ENCODE measurements at regions not wholly inside any gene's neighbourhood (a gene's known extent, or its start where the extent isn't known, plus 50 kb on each side); places are given as distances from the start of the nearest gene placed in this dataset.

DNA sequence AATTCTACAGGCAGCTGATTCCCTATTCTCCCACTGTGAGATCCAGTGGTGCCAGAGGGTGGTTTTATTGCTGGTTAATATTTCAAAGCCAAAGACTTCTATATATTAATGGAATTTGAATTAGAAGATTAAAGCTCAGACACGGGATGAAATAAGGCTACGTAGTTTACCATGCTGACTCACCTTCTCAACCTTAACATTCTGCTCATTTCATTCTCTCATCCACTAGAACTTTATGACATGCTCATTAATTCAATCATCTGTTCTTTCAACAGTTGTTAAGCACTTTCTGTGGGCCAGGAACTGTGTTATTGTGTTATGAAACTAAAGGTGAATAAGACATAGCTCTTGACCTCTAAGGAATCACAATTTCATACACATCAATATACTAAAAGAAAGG is 456.9 kb upstream of the MAP3K7 start:
- H3K4me1 ChIP-seq: no peaks in the 10 kb centered on the region
- FAIRE-seq (no peak), ATAC-seq (no peak), DNase-seq (ENCODE audit: low read depth in 1 of 2, low spot score in 1 of 2) (no peak)
- H3K4me3 ChIP-seq: no peak overlapping the region
- no peak overlapping the region for H3K4me2 ChIP-seq
- no peak overlapping the region for H3K27ac ChIP-seq
- TF ChIP-seq BHLHE40 (IDR thresholded peaks at IDR 0.05; ENCODE audit: low read depth, low read length) (no peak), JUN (IDR thresholded peaks at IDR 0.05) (no peak), FOSL2 (IDR thresholded peaks at IDR 0.05) (no peak), FOSL2 (CRISPR knock-in tag; IDR thresholded peaks at IDR 0.05) (no peak), ELK1 (IDR thresholded peaks at IDR 0.05; ENCODE audit: low read depth, low read length) (no peak), RAD21 (conservative IDR thresholded peaks at IDR 0.05 in 1 of 2, IDR thresholded peaks at IDR 0.05 in 1 of 2) (no peak), ZNF302 (CRISPR knock-in tag; IDR thresholded peaks at IDR 0.05) (no peak), MYC (IDR thresholded peaks at IDR 0.05; ENCODE audit: borderline replicate concordance, low read length) (no peak), PHF8 (IDR thresholded peaks at IDR 0.05; ENCODE audit: borderline replicate concordance, low read depth) (no peak), NR3C1 (IDR thresholded peaks at IDR 0.05) (no peak)
- CTCF ChIA-PET: no interaction called here
- WGBS (ENCODE audit: missing lambda C conversion rate): 14% methylated on average over 2 of the region's 2 CpGs
- POLR2A ChIA-PET: no interaction called here
- no peaks in the 10 kb centered on the region for H3K9me3 ChIP-seq

DNA sequence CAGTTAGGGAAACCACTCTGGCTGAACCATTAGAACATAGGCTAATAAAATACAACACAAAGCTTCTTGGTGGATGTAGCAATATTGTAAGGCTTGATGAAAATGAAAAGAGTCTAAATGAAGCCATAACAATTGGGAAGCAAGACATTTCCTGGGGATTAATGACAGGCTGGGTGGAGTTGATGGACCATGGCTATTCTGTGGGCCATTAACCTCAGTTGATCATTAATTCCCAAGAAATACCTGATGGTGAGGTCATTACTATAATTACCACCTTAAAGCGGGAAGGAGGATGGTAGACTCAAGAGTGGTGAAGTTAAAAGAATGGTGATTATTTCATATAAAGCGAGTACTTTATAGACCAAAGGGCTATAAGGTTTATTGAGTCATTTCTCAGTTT is 455.8 kb upstream of the MAP3K7 start:
- Histone ChIP-seq H3K27ac (no peak overlapping the region), H3K4me2 (no peak overlapping the region), H3K4me3 (no peak overlapping the region), H3K9me3 (no peaks in the 10 kb centered on the region), H3K4me1 (no peaks in the 10 kb centered on the region)
- no peak for DNase-seq (ENCODE audit: low read depth in 1 of 2, low spot score in 1 of 2)
- FAIRE-seq: no peak
- TF ChIP-seq EHMT2 (IDR thresholded peaks at IDR 0.05; ENCODE audit: low read depth) (no peak), RARB (CRISPR knock-in tag; IDR thresholded peaks at IDR 0.05) (no peak), PBX3 (IDR thresholded peaks at IDR 0.05) (no peak), BCL3 (IDR thresholded peaks at IDR 0.05) (no peak), REST (IDR thresholded peaks at IDR 0.05) (no peak), SMC3 (IDR thresholded peaks at IDR 0.05) (no peak), TFCP2L1 (CRISPR knock-in tag; IDR thresholded peaks at IDR 0.05) (no peak), CEBPB (IDR thresholded peaks at IDR 0.05) (no peak), RAD21 (conservative IDR thresholded peaks at IDR 0.05 in 1 of 2, IDR thresholded peaks at IDR 0.05 in 1 of 2) (no peak), BHLHE40 (IDR thresholded peaks at IDR 0.05; ENCODE audit: low read depth, low read length) (no peak), POLR2AphosphoS2 (conservative IDR thresholded peaks at IDR 0.05; ENCODE audit: low read length) (no peak), KDM1A (IDR thresholded peaks at IDR 0.05; ENCODE audit: low read depth) (no peak), MYC (IDR thresholded peaks at IDR 0.05; ENCODE audit: borderline replicate concordance, low read length) (no peak), FOSB (CRISPR knock-in tag; IDR thresholded peaks at IDR 0.05) (no peak), CHD2 (IDR thresholded peaks at IDR 0.05; ENCODE audit: low read length, partially characterized antibody) (no peak), GATA3 (IDR thresholded peaks at IDR 0.05; ENCODE audit: borderline replicate concordance) (no peak), HDAC2 (IDR thresholded peaks at IDR 0.05) (no peak), ZFP36 (IDR thresholded peaks at IDR 0.05; ENCODE audit: borderline replicate concordance, partially characterized antibody) (no peak)
- TF ChIP-seq, protein P1, sequence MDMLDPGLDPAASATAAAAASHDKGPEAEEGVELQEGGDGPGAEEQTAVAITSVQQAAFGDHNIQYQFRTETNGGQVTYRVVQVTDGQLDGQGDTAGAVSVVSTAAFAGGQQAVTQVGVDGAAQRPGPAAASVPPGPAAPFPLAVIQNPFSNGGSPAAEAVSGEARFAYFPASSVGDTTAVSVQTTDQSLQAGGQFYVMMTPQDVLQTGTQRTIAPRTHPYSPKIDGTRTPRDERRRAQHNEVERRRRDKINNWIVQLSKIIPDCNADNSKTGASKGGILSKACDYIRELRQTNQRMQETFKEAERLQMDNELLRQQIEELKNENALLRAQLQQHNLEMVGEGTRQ (IDR thresholded peaks at IDR 0.05): no peak
- TF ChIP-seq, protein P2, sequence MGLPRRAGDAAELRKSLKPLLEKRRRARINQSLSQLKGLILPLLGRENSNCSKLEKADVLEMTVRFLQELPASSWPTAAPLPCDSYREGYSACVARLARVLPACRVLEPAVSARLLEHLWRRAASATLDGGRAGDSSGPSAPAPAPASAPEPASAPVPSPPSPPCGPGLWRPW (IDR thresholded peaks at IDR 0.05): no peak
- ATAC-seq: no peak
- WGBS (ENCODE audit: missing lambda C conversion rate): 6% methylated on average over 2 of the region's 2 CpGs
- CTCF ChIA-PET: no interaction called here
- POLR2A ChIA-PET: no interaction called here
